ENCODE measurements at regions not wholly inside any gene's neighbourhood (a gene's known extent, or its start where the extent isn't known, plus 50 kb on each side); places are given as distances from the start of the nearest gene placed in this dataset.

GRCh38 chr16:86854058-86854621 lies 275.8 kb downstream of the FOXL1 start:
- WGBS = 81% methylated on average over 11 of the region's 11 CpGs
- H3K27me3 ChIP-seq (ENCODE audit: control insufficient read depth in 4 of 4, insufficient read depth in 4 of 4, low read length in 3 of 4) = peaks cover 0 to 2% (median 0%) of the 10 kb centered on the region in 4 donors

GRCh38 chr16:86854626-86855294 lies 276.4 kb downstream of the FOXL1 start:
- DNase-seq (ENCODE audit: low spot score) = no peak
- H3K27me3 ChIP-seq (ENCODE audit: control insufficient read depth in 4 of 4, insufficient read depth in 4 of 4, low read length in 3 of 4) = peaks cover 0 to 2% (median 0%) of the 10 kb centered on the region in 4 donors
- H3K9ac ChIP-seq (ENCODE audit: low read depth in 1 of 2, low read length in 2 of 2) = no peak overlapping the region
- no peaks in the 10 kb centered on the region for H3K36me3 ChIP-seq (ENCODE audit: control insufficient read depth in 4 of 4, insufficient read depth in 3 of 4, low read depth in 1 of 4, low read length in 3 of 4)
- no peaks in the 10 kb centered on the region for H3K4me1 ChIP-seq (ENCODE audit: control insufficient read depth in 4 of 4, insufficient read depth in 4 of 4, low read length in 3 of 4)
- 59% methylated on average over 7 of the region's 7 CpGs for WGBS
- no peak for TF ChIP-seq TAF1 (conservative IDR thresholded peaks at IDR 0.05)
- no peak overlapping the region for H3K27ac ChIP-seq (ENCODE audit: low read depth in 1 of 2, low read length in 2 of 2)
- no peaks in the 10 kb centered on the region for H3K9me3 ChIP-seq (ENCODE audit: control insufficient read depth in 4 of 4, low read length in 3 of 4)
- no peak overlapping the region for H3K4me3 ChIP-seq (ENCODE audit: low read depth in 1 of 3, low read length in 3 of 3)

More at GRCh38 chr16:86854058-86854621, 275.8 kb downstream of the FOXL1 start:
- DNase-seq (ENCODE audit: low spot score) = no peak
- Histone ChIP-seq H3K9ac (ENCODE audit: low read depth in 1 of 2, low read length in 2 of 2) (no peak overlapping the region), H3K9me3 (ENCODE audit: control insufficient read depth in 4 of 4, low read length in 3 of 4) (no peaks in the 10 kb centered on the region), H3K4me3 (ENCODE audit: low read depth in 1 of 3, low read length in 3 of 3) (no peak overlapping the region), H3K27ac (ENCODE audit: low read depth in 1 of 2, low read length in 2 of 2) (no peak overlapping the region), H3K4me1 (ENCODE audit: control insufficient read depth in 4 of 4, insufficient read depth in 4 of 4, low read length in 3 of 4) (no peaks in the 10 kb centered on the region), H3K36me3 (ENCODE audit: control insufficient read depth in 4 of 4, insufficient read depth in 3 of 4, low read depth in 1 of 4, low read length in 3 of 4) (no peaks in the 10 kb centered on the region)
- TF ChIP-seq HNF4A (conservative IDR thresholded peaks at IDR 0.05) = no peak
- TF ChIP-seq GABPA (IDR thresholded peaks at IDR 0.05 in 1 of 2, conservative IDR thresholded peaks at IDR 0.05 in 1 of 2) = no peak
- TF ChIP-seq RAD21 (IDR thresholded peaks at IDR 0.05) = no peak
- TF ChIP-seq, protein P1, sequence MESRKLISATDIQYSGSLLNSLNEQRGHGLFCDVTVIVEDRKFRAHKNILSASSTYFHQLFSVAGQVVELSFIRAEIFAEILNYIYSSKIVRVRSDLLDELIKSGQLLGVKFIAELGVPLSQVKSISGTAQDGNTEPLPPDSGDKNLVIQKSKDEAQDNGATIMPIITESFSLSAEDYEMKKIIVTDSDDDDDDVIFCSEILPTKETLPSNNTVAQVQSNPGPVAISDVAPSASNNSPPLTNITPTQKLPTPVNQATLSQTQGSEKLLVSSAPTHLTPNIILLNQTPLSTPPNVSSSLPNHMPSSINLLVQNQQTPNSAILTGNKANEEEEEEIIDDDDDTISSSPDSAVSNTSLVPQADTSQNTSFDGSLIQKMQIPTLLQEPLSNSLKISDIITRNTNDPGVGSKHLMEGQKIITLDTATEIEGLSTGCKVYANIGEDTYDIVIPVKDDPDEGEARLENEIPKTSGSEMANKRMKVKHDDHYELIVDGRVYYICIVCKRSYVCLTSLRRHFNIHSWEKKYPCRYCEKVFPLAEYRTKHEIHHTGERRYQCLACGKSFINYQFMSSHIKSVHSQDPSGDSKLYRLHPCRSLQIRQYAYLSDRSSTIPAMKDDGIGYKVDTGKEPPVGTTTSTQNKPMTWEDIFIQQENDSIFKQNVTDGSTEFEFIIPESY (IDR thresholded peaks at IDR 0.05) = no peak
- TF ChIP-seq ATF3 (IDR thresholded peaks at IDR 0.05) = no peak
- no peak for TF ChIP-seq FOXA1 (IDR thresholded peaks at IDR 0.05)
- no peak for TF ChIP-seq YY1 (IDR thresholded peaks at IDR 0.05)

GRCh38 chr16:86856946-86857586 lies 278.7 kb downstream of the FOXL1 start:
- Histone ChIP-seq H3K27ac (ENCODE audit: low read depth in 1 of 2, low read length in 2 of 2) (no peak overlapping the region), H3K27me3 (ENCODE audit: control insufficient read depth in 4 of 4, insufficient read depth in 4 of 4, low read length in 3 of 4) (peaks cover 0 to 2% (median 0%) of the 10 kb centered on the region in 4 donors), H3K4me3 (ENCODE audit: low read depth in 1 of 3, low read length in 3 of 3) (no peak overlapping the region), H3K9ac (ENCODE audit: low read depth in 1 of 2, low read length in 2 of 2) (no peak overlapping the region), H3K36me3 (ENCODE audit: control insufficient read depth in 4 of 4, insufficient read depth in 3 of 4, low read depth in 1 of 4, low read length in 3 of 4) (no peaks in the 10 kb centered on the region), H3K4me1 (ENCODE audit: control insufficient read depth in 4 of 4, insufficient read depth in 4 of 4, low read length in 3 of 4) (no peaks in the 10 kb centered on the region), H3K9me3 (ENCODE audit: control insufficient read depth in 4 of 4, low read length in 3 of 4) (no peaks in the 10 kb centered on the region)
- 78% methylated on average over 15 of the region's 15 CpGs for WGBS
- DNase-seq (ENCODE audit: low spot score) = no peak
- no peak for TF ChIP-seq NR2F2 (IDR thresholded peaks at IDR 0.05)

DNA sequence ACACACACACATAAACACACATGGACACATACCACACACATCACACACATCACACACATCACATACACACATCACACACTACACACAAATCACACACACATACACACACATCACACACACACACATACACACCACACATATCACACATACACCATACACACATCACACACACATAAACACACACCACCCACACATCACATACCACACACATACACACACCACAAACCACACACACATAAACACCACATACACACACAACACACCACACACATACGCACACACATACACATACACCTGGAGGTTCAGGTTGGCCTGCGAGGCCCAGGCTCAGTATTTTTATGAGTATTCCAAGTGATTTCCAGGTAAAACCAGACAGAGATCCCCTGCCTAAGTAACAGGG lies 279.5 kb downstream of the FOXL1 start:
- Histone ChIP-seq H3K27me3 (ENCODE audit: control insufficient read depth in 4 of 4, insufficient read depth in 4 of 4, low read length in 3 of 4) (peaks cover 0 to 2% (median 0%) of the 10 kb centered on the region in 4 donors), H3K4me1 (ENCODE audit: control insufficient read depth in 4 of 4, insufficient read depth in 4 of 4, low read length in 3 of 4) (no peaks in the 10 kb centered on the region), H3K9me3 (ENCODE audit: control insufficient read depth in 4 of 4, low read length in 3 of 4) (no peaks in the 10 kb centered on the region), H3K9ac (ENCODE audit: low read depth in 1 of 2, low read length in 2 of 2) (no peak overlapping the region), H3K4me3 (ENCODE audit: low read depth in 1 of 3, low read length in 3 of 3) (no peak overlapping the region), H3K36me3 (ENCODE audit: control insufficient read depth in 4 of 4, insufficient read depth in 3 of 4, low read depth in 1 of 4, low read length in 3 of 4) (no peaks in the 10 kb centered on the region), H3K27ac (ENCODE audit: low read depth in 1 of 2, low read length in 2 of 2) (no peak overlapping the region)
- DNase-seq (ENCODE audit: low spot score) = no peak
- WGBS = 95% methylated on average over 2 of the region's 2 CpGs
- no peak for TF ChIP-seq NR2F2 (IDR thresholded peaks at IDR 0.05)
- no peak for TF ChIP-seq FOXA2 (IDR thresholded peaks at IDR 0.05)
- TF ChIP-seq GABPA (IDR thresholded peaks at IDR 0.05 in 1 of 2, conservative IDR thresholded peaks at IDR 0.05 in 1 of 2) = no peak
- TF ChIP-seq TAF1 (conservative IDR thresholded peaks at IDR 0.05) = no peak
- no peak for TF ChIP-seq REST (IDR thresholded peaks at IDR 0.05)
- TF ChIP-seq, protein P1 (IDR thresholded peaks at IDR 0.05) = no peak
- TF ChIP-seq ATF3 (IDR thresholded peaks at IDR 0.05) = no peak
- TF ChIP-seq HNF4A (conservative IDR thresholded peaks at IDR 0.05) = no peak
- TF ChIP-seq JUND (IDR thresholded peaks at IDR 0.05) = no peak

All from liver (tissue), 7 donors.